ENCODE measurements at regions not wholly inside any gene's neighbourhood (a gene's known extent, or its start where the extent isn't known, plus 50 kb on each side); places are given as distances from the start of the nearest gene placed in this dataset.

GRCh38 chr21:17442165-17442564, 70.7 kb upstream of the CXADR start:
- DNase-seq, result no peak

GRCh38 chr21:17444828-17445227, 68.0 kb upstream of the CXADR start:
- no peak for DNase-seq

DNA sequence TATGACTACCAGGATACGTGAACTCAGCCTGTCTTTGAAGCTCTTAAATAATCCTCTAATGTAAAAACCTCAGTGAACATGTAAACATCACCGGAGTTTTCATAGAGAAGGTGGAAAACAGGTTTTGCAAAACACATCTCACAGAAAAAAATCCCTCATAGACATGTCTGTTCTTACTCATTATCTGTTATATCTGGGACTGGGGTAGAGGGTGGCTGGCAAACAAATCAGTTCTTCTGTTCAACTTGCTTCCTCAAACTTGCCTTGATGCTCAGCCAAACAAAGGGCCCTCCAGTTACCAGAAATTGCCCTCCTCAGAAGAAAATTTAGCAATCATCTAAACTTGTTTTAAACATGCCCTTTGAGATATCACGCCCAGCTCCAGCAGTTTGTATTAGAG, 66.1 kb upstream of the CXADR start:
- DNase-seq, result no peak

GRCh38 chr21:17449701-17450100, 63.1 kb upstream of the CXADR start:
- no peak for DNase-seq

DNA sequence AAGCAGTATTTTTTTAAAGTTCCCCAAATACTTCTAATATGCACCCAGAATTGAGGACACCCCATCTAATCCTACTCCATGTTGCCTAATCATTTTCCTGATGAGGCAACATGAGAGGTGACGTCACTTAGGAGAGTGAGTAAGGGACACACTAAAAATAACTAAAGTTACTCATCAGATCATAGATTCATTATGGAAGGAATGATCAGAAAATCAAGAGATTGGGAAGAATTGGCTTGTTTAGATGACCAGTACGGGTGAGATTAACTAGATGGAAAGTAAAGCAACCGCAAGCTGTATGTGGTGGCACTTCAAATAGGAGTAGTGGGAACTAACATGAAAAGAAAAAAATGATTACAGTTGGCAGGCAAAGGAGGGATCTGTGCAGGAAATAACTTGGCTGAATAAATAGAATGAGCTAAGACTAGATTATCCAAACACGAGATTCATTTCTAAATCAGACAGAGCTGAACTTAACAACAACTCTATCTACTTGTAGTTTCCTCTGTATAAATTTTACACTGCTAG, 61.4 kb upstream of the CXADR start:
- DNase-seq, result no peak

- peak; percentile 68 for DNase-seq
Observed at GRCh38 chr21:17454315-17455027, 58.4 kb upstream of the CXADR start.

GRCh38 chr21:17455028-17455353, 57.9 kb upstream of the CXADR start:
- no peak for DNase-seq

DNA sequence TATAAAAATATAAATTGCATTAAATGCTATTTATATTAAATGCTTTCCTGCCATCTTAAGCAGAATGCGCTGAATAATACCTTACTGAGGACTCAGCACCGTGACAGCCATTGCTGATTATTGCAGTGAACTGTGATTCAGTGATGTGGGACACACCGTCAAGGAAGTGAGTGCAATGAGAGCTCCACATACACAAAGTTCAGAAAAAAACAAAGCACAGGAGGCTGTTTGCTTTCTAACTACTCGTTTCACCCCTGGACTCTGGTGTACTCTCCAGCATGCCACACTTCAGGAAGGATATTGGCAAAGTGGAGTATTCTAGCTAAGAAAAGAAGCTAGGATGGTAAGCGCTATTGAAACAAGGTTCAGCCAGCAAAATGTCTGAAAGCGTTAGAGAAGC, 57.4 kb upstream of the CXADR start:
- no peak for DNase-seq

DNA sequence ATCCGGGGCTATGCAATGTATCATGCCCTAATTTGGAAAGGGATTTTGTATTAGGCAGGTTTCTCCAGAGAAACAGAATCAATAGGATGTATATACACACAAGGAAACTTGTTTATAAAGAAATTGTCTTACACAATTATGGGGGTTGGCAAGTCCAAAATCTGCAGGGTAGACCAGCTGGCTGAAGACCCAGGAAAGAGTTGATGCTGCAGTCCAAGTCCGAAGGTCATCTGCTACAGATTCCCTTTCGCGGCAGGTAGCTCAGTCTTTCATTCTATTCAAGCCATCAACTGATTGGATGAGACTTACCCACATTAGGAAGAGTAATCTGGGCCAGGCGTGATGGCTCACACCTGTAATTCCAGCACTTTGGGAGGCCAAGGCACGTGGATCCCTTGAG, 54.6 kb upstream of the CXADR start:
- no peak for DNase-seq

DNA sequence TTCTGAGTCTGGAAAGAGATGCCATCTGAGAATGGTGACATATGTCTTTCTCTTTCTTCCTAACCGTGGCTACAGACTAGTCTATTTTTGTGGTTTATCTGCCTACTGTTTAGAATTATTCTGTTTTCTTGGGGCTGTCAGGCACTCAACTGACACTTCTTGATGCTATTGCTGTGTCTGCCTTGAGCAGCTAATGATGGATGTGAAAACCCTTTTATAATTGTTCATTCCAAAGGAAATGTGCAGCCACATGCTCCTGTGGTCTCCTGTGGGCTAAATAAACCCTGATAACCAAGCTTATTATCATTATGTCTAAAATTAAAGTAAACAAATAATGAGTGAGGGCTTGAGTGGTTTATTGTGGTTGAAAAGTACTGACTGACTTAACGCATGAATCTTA, 52.7 kb upstream of the CXADR start:
- DNase-seq, result no peak

GRCh38 chr21:17461014-17461413, 51.8 kb upstream of the CXADR start:
- DNase-seq, result no peak

- no peak for DNase-seq
Observed at GRCh38 chr21:17461582-17461981, 51.3 kb upstream of the CXADR start.

DNA sequence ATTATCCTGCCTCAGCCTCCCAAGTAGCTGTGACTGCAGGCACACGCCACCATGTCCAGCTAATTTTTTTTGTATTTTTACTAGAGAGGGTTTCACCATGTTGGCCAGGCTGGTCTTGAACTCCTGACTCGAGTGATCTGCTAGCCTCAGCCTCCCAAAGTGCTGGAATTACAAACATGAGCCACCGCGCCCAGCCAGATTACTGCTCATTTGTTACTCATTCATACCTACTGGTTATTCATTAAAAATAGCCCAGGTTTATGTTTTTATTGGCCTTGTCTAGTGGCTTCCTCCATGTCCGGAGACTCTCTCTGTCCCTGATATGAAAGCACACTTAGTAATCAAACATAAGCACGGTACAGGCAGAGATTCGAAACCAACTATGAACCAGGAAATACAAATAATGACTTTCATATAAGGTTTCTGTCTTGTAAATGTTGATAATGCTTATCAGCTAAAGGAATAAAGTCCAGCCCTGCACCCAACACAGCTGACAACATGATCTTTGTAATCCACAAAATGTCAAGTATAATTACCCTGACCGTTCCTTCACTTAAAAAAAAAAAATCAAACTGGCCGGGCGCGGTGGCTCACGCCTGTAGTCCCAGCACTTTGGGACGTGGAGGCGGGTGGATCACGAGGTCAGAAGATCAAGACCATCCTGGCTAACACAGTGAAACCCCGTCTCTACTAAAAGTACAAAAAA, 50.4 kb upstream of the CXADR start:
- DNase-seq, result no peak
